BE2C (cell line): ENCODE measurements at regions not wholly inside any gene's neighbourhood (a gene's known extent, or its start where the extent isn't known, plus 50 kb on each side); places are given as distances from the start of the nearest gene placed in this dataset.

Source experiments
- DNase-seq: peaks from one replicate; pipeline ENCODE4 v3.0.0-alpha.2; 2020
- H3K27me3 ChIP-seq: fragments of 250-450 bp; sonication (Bioruptor Pico); 2 replicates; pipeline ENCODE4 v1.5.1; 2020; ENCODE audit warnings: mild to moderate bottlenecking
- H3K36me3 ChIP-seq: fragments of 250-450 bp; sonication (Bioruptor Pico); 2 replicates; pipeline ENCODE4 v1.5.1; 2020; ENCODE audit warnings: mild to moderate bottlenecking
- H3K4me1 ChIP-seq: fragments of 250-450 bp; sonication (Bioruptor Pico); 2 replicates; pipeline ENCODE4 v1.5.1; 2020
- H3K4me3 ChIP-seq: 2 replicates; pipeline ENCODE4 v1.5.1; 2011; ENCODE audit warnings: low read depth, low read length
- H3K9me3 ChIP-seq: fragments of 250-450 bp; sonication (Bioruptor Pico); 2 replicates; pipeline ENCODE4 v1.5.1; 2020
- CTCF ChIP-seq: IDR thresholded peaks from 2 replicates; pipeline ENCODE4 v1.5.1; 2012; ENCODE audit warnings: mild to moderate bottlenecking, low read depth, low read length

GRCh38 chr13:90696254-90696653, 651.2 kb upstream of the MIR17HG start:
- DNase-seq, result no peak
- no peaks in the 10 kb centered on the region for H3K27me3 ChIP-seq
- H3K9me3 ChIP-seq, result no peaks in the 10 kb centered on the region
- peaks cover 4% of the 10 kb centered on the region; the same call in 1 of the 2 replicates for H3K4me1 ChIP-seq
- no peaks in the 10 kb centered on the region for H3K36me3 ChIP-seq
- H3K4me3 ChIP-seq, result no peak overlapping the region
- no peak for TF ChIP-seq CTCF

- no peak for TF ChIP-seq CTCF
- H3K27me3 ChIP-seq, result no peaks in the 10 kb centered on the region
- no peaks in the 10 kb centered on the region for H3K36me3 ChIP-seq
- no peak for DNase-seq
- H3K4me3 ChIP-seq, result no peak overlapping the region
- H3K4me1 ChIP-seq, result peaks cover under 1% of the 10 kb centered on the region; the same call in 1 of the 2 replicates
- no peaks in the 10 kb centered on the region for H3K9me3 ChIP-seq
These were observed 650.8 kb upstream of the MIR17HG start for GRCh38 chr13:90696656-90697055.

- H3K27me3 ChIP-seq, result no peaks in the 10 kb centered on the region
- H3K9me3 ChIP-seq, result no peaks in the 10 kb centered on the region
- no peaks in the 10 kb centered on the region for H3K4me1 ChIP-seq
- DNase-seq, result no peak
- TF ChIP-seq CTCF, result no peak
- H3K4me3 ChIP-seq, result no peak overlapping the region
- no peaks in the 10 kb centered on the region for H3K36me3 ChIP-seq
These were observed 647.1 kb upstream of the MIR17HG start for GRCh38 chr13:90700340-90700739.

GRCh38 chr13:90701264-90701663, 646.2 kb upstream of the MIR17HG start:
- no peaks in the 10 kb centered on the region for H3K4me1 ChIP-seq
- H3K9me3 ChIP-seq, result no peaks in the 10 kb centered on the region
- H3K27me3 ChIP-seq, result no peaks in the 10 kb centered on the region
- H3K4me3 ChIP-seq, result no peak overlapping the region
- no peak for TF ChIP-seq CTCF
- no peaks in the 10 kb centered on the region for H3K36me3 ChIP-seq
- no peak for DNase-seq

GRCh38 chr13:90702050-90702449, 645.4 kb upstream of the MIR17HG start:
- H3K9me3 ChIP-seq, result no peaks in the 10 kb centered on the region
- no peaks in the 10 kb centered on the region for H3K27me3 ChIP-seq
- no peak for DNase-seq
- H3K4me3 ChIP-seq, result no peak overlapping the region
- H3K36me3 ChIP-seq, result no peaks in the 10 kb centered on the region
- no peak for TF ChIP-seq CTCF
- no peaks in the 10 kb centered on the region for H3K4me1 ChIP-seq

- no peak for TF ChIP-seq CTCF
These were observed 640.9 kb upstream of the MIR17HG start for GRCh38 chr13:90706631-90707030.

More at GRCh38 chr13:90706631-90707030, 640.9 kb upstream of the MIR17HG start:
- no peak for DNase-seq
- Histone ChIP-seq H3K4me3 (no peak overlapping the region), H3K27me3 (no peaks in the 10 kb centered on the region), H3K36me3 (no peaks in the 10 kb centered on the region), H3K4me1 (no peaks in the 10 kb centered on the region), H3K9me3 (no peaks in the 10 kb centered on the region)
